Heart right ventricle (tissue), 16 donors: ENCODE measurements at regions not wholly inside any gene's neighbourhood (a gene's known extent, or its start where the extent isn't known, plus 50 kb on each side); places are given as distances from the start of the nearest gene placed in this dataset.

ENCODE experiments used
- ATAC-seq, 8 donors: fragments of 200-7000 bp; cut with Tn5 transposase; one replicate each; pipeline ENCODE4 v1.9.1; 2020; ENCODE audit warnings: mild to moderate bottlenecking in 8 of 8, moderate library complexity in 8 of 8, moderate number of reproducible peaks in 1 of 8
- DNase-seq, 2 donors: peaks; one replicate each; pipeline ENCODE4 v3.0.0-alpha.2; 2020
- H3K27ac ChIP-seq, 10 donors: fragments of 200-600 bp; sonication (generic) in 2 of 10; one replicate each; pipeline versions ENCODE4 v1.5.0 to v1.8.0; 2020 to 2022; ENCODE audit warnings: mild to moderate bottlenecking in 3 of 10
- H3K27me3 ChIP-seq, 7 donors: fragments of 200-600 bp; one replicate each; pipeline ENCODE4 v1.8.0; 2021 to 2022; ENCODE audit warnings: mild to moderate bottlenecking in 2 of 7
- H3K36me3 ChIP-seq, 9 donors: fragments of 200-600 bp; sonication (generic) in 1 of 9; one replicate each; pipeline versions ENCODE4 v1.5.0 to v1.8.0; 2020 to 2022; ENCODE audit warnings: mild to moderate bottlenecking in 2 of 9
- H3K4me1 ChIP-seq, 9 donors: fragments of 200-600 bp; sonication (generic) in 1 of 9; one replicate each; pipeline versions ENCODE4 v1.5.0 to v1.8.0; 2020 to 2022; ENCODE audit warnings: mild to moderate bottlenecking in 4 of 9
- H3K4me3 ChIP-seq, 10 donors: fragments of 200-600 bp; sonication (generic) in 2 of 10; one replicate each; pipeline versions ENCODE4 v1.5.0 to v1.8.0; 2020 to 2022; ENCODE audit warnings: mild to moderate bottlenecking in 7 of 10, moderate library complexity in 2 of 10
- H3K9me3 ChIP-seq, 11 donors: fragments of 200-600 bp in 10 of 11; sonication (generic) in 2 of 11; one replicate each; pipeline versions ENCODE4 v1.5.0 to v1.8.0; 2013 to 2022; ENCODE audit warnings: mild to moderate bottlenecking in 2 of 11, control low read depth in 1 of 11, moderate library complexity in 1 of 11
- WGBS, 2 donors: extraction: QIAGEN DNeasy Blood & Tissue Kit; methylation state at CpG; one replicate each; pipeline ENCODE4 v1.1.7; 2013; ENCODE audit warnings: inconsistent platforms in 1 of 2; 5-methylcytosine and 5-hydroxymethylcytosine counted together
- intact Hi-C, 10 donors: fragments of 100-400 bp; cut with DNase I; formaldehyde crosslinking; loops; one replicate each; pipeline versions ENCODE4 v1.11.1 to v1.14.2; 2022
- TF ChIP-seq, protein P1 (sequence below), 9 donors: fragments of 200-600 bp; sonication (generic) in 2 of 9; IDR thresholded peaks; one replicate each; pipeline versions ENCODE4 v1.5.0 to v1.8.0; 2021 to 2022; ENCODE audit warnings: antibody characterized with exemption in 9 of 9, mild to moderate bottlenecking in 5 of 9, moderate library complexity in 1 of 9
- donor health status: Arrhythmogenic right ventricular cardiomyopathy.
- donor health status: ischemic (EF 13 %, LVEDD 7.1; RV severe dilation, severe dysfunction).
- donor health status: healthy with polysubstance abuse.
- donor health status: DM: no; HTN: yes; CAD: no.
- donor health status: DM: no; HTN: no; CAD: no.
- donor health status: ischemic (EF 25% LVEDD 6.9; RV normal size, moderate dysfunction).
- donor health status: ischemic (EF 25% LVEDD 5.7; RV mildly dilated, moderate dysfunction).
- donor health status: healthy.
- donor health status: DM: yes; HTN: yes; CAD: no.
- donor health status: Ischemic cardiomyopathy.
- donor health status: ischemic (EF 35%, LVEDD 5.7; RV mildly dilated, moderate dysfunction).
- donor health status: nonischemic (EF 11% LVEDD 7.7; RV severe dilation, severe dysfunction).
- donor health status: DM: yes; HTN: yes; CAD: no.
- donor health status: PGD.
- donor health status: ischemic (EF 29% LVEDD 5.4; RV normal size, mild dysfunction).
- donor health status: nonischemic (EF 23%, LVEDD 6.1; RV moderate dilation, normal function).

GRCh38 chr20:42005211-42005610 is 387.0 kb upstream of the CHD6 start:
- ATAC-seq: no peak
- intact Hi-C loops: loop anchor here in 1 of 10 donors (2.0 kb wide), 1 partner anchor 28 kb away; no protein-coding TSS in a partner anchor

GRCh38 chr20:42003380-42003779 is 385.2 kb upstream of the CHD6 start:
- DNase-seq (no peak), ATAC-seq (no peak)
- H3K27me3 ChIP-seq: peaks cover 0 to 17% (median 10%) of the 10 kb centered on the region in 7 donors
- H3K4me1 ChIP-seq: no peaks in the 10 kb centered on the region
- no peaks in the 10 kb centered on the region for H3K36me3 ChIP-seq
- H3K27ac ChIP-seq: no peak overlapping the region
- peaks cover 0 to 22% (median 0%) of the 10 kb centered on the region in 11 donors for H3K9me3 ChIP-seq
- H3K4me3 ChIP-seq: no peak overlapping the region
- WGBS, 2 donors: 86 to 91% methylated on average over 2 of the region's 2 CpGs
- intact Hi-C loops: no loop called here
- TF ChIP-seq, protein P1, sequence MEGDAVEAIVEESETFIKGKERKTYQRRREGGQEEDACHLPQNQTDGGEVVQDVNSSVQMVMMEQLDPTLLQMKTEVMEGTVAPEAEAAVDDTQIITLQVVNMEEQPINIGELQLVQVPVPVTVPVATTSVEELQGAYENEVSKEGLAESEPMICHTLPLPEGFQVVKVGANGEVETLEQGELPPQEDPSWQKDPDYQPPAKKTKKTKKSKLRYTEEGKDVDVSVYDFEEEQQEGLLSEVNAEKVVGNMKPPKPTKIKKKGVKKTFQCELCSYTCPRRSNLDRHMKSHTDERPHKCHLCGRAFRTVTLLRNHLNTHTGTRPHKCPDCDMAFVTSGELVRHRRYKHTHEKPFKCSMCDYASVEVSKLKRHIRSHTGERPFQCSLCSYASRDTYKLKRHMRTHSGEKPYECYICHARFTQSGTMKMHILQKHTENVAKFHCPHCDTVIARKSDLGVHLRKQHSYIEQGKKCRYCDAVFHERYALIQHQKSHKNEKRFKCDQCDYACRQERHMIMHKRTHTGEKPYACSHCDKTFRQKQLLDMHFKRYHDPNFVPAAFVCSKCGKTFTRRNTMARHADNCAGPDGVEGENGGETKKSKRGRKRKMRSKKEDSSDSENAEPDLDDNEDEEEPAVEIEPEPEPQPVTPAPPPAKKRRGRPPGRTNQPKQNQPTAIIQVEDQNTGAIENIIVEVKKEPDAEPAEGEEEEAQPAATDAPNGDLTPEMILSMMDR (IDR thresholded peaks at IDR 0.05): no peak

More at GRCh38 chr20:42005211-42005610, 387.0 kb upstream of the CHD6 start:
- no peak overlapping the region for H3K4me3 ChIP-seq
- H3K4me1 ChIP-seq: no peaks in the 10 kb centered on the region
- H3K36me3 ChIP-seq: no peaks in the 10 kb centered on the region
- H3K27ac ChIP-seq: no peak overlapping the region
- no peak for DNase-seq
- TF ChIP-seq, protein P1 (IDR thresholded peaks at IDR 0.05): no peak
- peaks cover 0 to 17% (median 10%) of the 10 kb centered on the region in 7 donors for H3K27me3 ChIP-seq
- H3K9me3 ChIP-seq: peaks cover 0 to 14% (median 0%) of the 10 kb centered on the region in 11 donors

- peaks cover 0 to 29% (median 0%) of the 10 kb centered on the region in 11 donors for H3K9me3 ChIP-seq
- DNase-seq (no peak), ATAC-seq (no peak)
- intact Hi-C loops: no loop called here
- TF ChIP-seq, protein P1 (IDR thresholded peaks at IDR 0.05): no peak
- H3K36me3 ChIP-seq: no peaks in the 10 kb centered on the region
- WGBS, 2 donors: 87 to 90% methylated on average over 90 to 92 of the region's 92 CpGs
- no peak overlapping the region for H3K27ac ChIP-seq
- H3K4me3 ChIP-seq: no peak overlapping the region
- peaks cover 0 to 8% (median under 1%) of the 10 kb centered on the region in 7 donors for H3K27me3 ChIP-seq
- no peaks in the 10 kb centered on the region for H3K4me1 ChIP-seq
These were observed 380.6 kb upstream of the CHD6 start for GRCh38 chr20:41998539-41999341.

DNA sequence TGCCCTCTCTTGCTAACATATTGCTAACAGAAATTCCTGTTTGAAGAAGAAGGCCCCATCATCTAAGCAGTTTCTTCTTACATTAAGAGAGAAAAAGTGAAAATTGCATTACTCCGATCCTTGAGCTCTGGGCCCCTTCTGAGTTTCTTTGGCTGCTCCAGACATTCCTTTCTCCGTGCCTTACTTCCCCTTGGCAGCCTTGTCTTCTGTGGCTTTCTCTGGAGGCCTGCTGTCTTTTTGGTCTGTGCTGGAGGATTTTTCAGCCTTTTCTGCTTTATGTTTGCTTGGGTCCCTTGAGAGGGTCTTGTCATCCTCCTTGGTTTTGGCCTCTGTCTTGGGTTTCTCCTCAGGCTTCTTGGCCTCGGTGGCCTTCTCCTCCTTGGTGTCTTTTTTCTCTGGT is 378.8 kb upstream of the CHD6 start:
- Histone ChIP-seq H3K4me1 (no peaks in the 10 kb centered on the region), H3K27ac (peak overlapping the region in 4 of 10 donors; percentile 4 to 44 (median 23)), H3K36me3 (no peaks in the 10 kb centered on the region), H3K27me3 (peaks cover 0 to 5% (median 0%) of the 10 kb centered on the region in 7 donors), H3K9me3 (peaks cover 0 to 29% (median 0%) of the 10 kb centered on the region in 11 donors), H3K4me3 (no peak overlapping the region)
- no peak for DNase-seq
- intact Hi-C loops: no loop called here
- ATAC-seq: peak in 3 of 8 donors; percentile 17 to 58 (median 58)
- 61 to 74% methylated on average over 3 of the region's 3 CpGs for WGBS, 2 donors
- TF ChIP-seq, protein P1 (IDR thresholded peaks at IDR 0.05): no peak
